Gastrocnemius medialis (tissue), 4 donors: ENCODE measurements at regions not wholly inside any gene's neighbourhood (a gene's known extent, or its start where the extent isn't known, plus 50 kb on each side); places are given as distances from the start of the nearest gene placed in this dataset.

ENCODE experiments used
- ATAC-seq, 2 donors: fragments of 150-250 bp; one replicate each; pipeline ENCODE4 v1.9.1; 2016
- DNase-seq, 2 donors: peaks; one replicate each; pipeline ENCODE4 v3.0.0-alpha.2; 2019
- H3K27ac ChIP-seq, 4 donors: fragments of 200-600 bp; sonication (generic); 1 replicate in 1 of 4; 2 replicates in 3 of 4; pipeline ENCODE4 v1.5.1; 2016 to 2018; ENCODE audit warnings: mild to moderate bottlenecking in 2 of 4, moderate library complexity in 1 of 4
- H3K27me3 ChIP-seq, 3 donors: fragments of 200-600 bp; sonication (generic) in 2 of 3; 1 replicate in 1 of 3; 2 replicates in 2 of 3; pipeline versions ENCODE4 v1.5.1 to v1.6.0; 2016 to 2019; ENCODE audit warnings: mild to moderate bottlenecking in 1 of 3, moderate library complexity in 1 of 3
- H3K36me3 ChIP-seq, 2 donors: fragments of 200-600 bp; sonication (generic) in 1 of 2; one replicate each; pipeline ENCODE4 v1.5.1; 2017 to 2018
- H3K4me1 ChIP-seq, 2 donors: fragments of 200-600 bp; sonication (generic) in 1 of 2; one replicate each; pipeline ENCODE4 v1.5.1; 2016 to 2017; ENCODE audit warnings: mild to moderate bottlenecking in 2 of 2
- H3K4me3 ChIP-seq, 4 donors: fragments of 200-600 bp; sonication (generic) in 3 of 4; 1 replicate in 1 of 4; 2 replicates in 3 of 4; pipeline ENCODE4 v1.5.1; 2016 to 2019; ENCODE audit warnings: mild to moderate bottlenecking in 2 of 4
- H3K9me3 ChIP-seq, 3 donors: fragments of 200-600 bp; sonication (generic) in 2 of 3; 1 replicate in 1 of 3; 2 replicates in 2 of 3; pipeline ENCODE4 v1.5.1; 2016 to 2019
- CTCF ChIP-seq, 5 experiments: fragments of 450-650 bp in 3 of 5; fragments of 200-600 bp in 2 of 5; sonication (generic) in 2 of 5; IDR thresholded peaks in 4 of 5; conservative IDR thresholded peaks in 1 of 5; 1 replicate in 4 of 5; 2 replicates in 1 of 5; pipeline ENCODE4 v1.5.1; 2016 to 2019; ENCODE audit warnings: antibody characterized with exemption in 5 of 5, mild to moderate bottlenecking in 3 of 5, moderate library complexity in 3 of 5
- POLR2A ChIP-seq, 2 donors: fragments of 450-650 bp; IDR thresholded peaks; one replicate each; pipeline ENCODE4 v1.6.1; 2017; ENCODE audit warnings: antibody characterized with exemption in 2 of 2, mild to moderate bottlenecking in 2 of 2, moderate library complexity in 2 of 2
- in situ Hi-C, 4 donors: fragments of 200-750 bp; cut with MboI; loops; one replicate each; pipeline versions ENCODE4 v1.15.0 to v1.8.0; 2017; ENCODE audit warnings: low sequenced_read_pairs in 4 of 4
- intact Hi-C: fragments of 100-400 bp; cut with DNase I; formaldehyde crosslinking; loops from one replicate; pipeline ENCODE4 v1.15.1; 2023; ENCODE audit warnings: low total_unique reads

DNA sequence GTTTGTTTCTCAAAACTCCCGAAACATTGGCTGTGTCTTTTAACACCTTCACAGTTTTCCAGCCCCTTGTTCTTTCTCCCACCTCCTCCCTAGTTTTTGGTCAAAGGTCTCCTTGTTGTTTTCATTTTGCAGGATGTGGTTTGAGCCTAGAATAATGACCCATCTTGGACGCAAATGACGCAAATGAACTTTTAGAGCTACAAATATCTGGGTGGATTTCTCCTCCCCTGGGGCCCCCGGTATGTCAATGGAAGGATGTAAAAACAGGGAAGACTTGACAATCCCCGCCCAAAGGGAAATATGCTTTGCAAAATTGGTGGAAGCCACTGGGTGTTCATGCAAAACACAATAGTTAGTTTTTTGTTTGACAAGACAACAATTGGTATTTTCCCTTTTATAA is 236.0 kb upstream of the IRX3 start:
- no peak for TF ChIP-seq CTCF (IDR thresholded peaks at IDR 0.05 in 4 of 5, conservative IDR thresholded peaks at IDR 0.05 in 1 of 5)
- TF ChIP-seq POLR2A (IDR thresholded peaks at IDR 0.05), result no peak
- Histone ChIP-seq H3K27ac (no peak overlapping the region), H3K4me3 (no peak overlapping the region), H3K4me1 (no peaks in the 10 kb centered on the region), H3K36me3 (no peaks in the 10 kb centered on the region), H3K27me3 (no peaks in the 10 kb centered on the region), H3K9me3 (no peaks in the 10 kb centered on the region)
- DNase-seq (no peak), ATAC-seq (no peak)
- intact Hi-C loops, result no loop called here
- in situ Hi-C loops, result no loop called here

DNA sequence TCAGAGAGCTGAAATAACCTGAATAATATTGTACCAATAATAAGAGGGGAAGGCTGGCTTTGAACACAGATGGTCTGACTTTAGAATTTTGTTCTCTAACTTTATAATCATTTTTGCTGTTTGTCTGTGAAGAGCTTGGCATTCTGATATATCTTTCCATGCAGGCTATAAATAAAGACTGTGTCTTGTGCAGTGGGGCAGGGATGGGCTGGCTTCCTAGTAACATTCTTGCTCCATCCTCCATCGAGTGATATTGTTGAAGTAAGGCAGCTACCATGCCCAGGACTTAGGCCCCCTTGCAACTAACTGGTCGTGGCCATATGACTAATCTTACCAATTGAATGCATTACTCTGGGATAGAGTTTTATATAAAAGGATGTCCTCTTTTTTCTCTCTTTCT is 234.7 kb upstream of the IRX3 start:
- no peaks in the 10 kb centered on the region for H3K27me3 ChIP-seq
- no peak for ATAC-seq
- TF ChIP-seq CTCF (IDR thresholded peaks at IDR 0.05 in 4 of 5, conservative IDR thresholded peaks at IDR 0.05 in 1 of 5) (no peak), POLR2A (IDR thresholded peaks at IDR 0.05) (no peak)
- no peak for DNase-seq
- H3K27ac ChIP-seq, result no peak overlapping the region
- intact Hi-C loops, result no loop called here
- no peaks in the 10 kb centered on the region for H3K4me1 ChIP-seq
- no peak overlapping the region for H3K4me3 ChIP-seq
- in situ Hi-C loops, result no loop called here
- H3K9me3 ChIP-seq, result no peaks in the 10 kb centered on the region
- no peaks in the 10 kb centered on the region for H3K36me3 ChIP-seq

GRCh38 chr16:54519161-54519695 is 232.6 kb upstream of the IRX3 start:
- DNase-seq, result no peak
- in situ Hi-C loops (no loop called here), intact Hi-C loops (no loop called here)
- Histone ChIP-seq H3K9me3 (no peaks in the 10 kb centered on the region), H3K4me1 (no peaks in the 10 kb centered on the region), H3K27me3 (no peaks in the 10 kb centered on the region), H3K27ac (no peak overlapping the region), H3K4me3 (no peak overlapping the region), H3K36me3 (no peaks in the 10 kb centered on the region)
- TF ChIP-seq CTCF (IDR thresholded peaks at IDR 0.05 in 4 of 5, conservative IDR thresholded peaks at IDR 0.05 in 1 of 5), result no peak
- no peak for TF ChIP-seq POLR2A (IDR thresholded peaks at IDR 0.05)
- ATAC-seq, result no peak

DNA sequence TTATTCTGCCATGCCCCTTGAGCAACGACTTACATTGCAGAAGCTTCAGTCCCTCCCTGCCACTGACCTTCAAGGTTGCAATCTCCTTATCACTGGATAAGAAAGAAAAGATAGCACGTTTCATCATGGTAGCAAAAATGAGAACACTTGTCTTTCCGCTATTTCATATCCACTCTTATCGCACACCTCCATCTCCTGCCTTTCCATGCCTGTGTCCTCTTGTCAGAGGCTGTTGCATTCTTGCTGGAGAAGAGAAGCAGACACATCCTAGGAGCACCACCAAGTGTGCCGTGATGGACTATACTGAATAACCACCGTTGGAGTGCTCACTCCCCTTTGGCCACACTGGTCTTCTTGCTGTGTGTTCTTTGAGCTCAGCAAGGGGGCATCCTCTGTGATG is 230.6 kb upstream of the IRX3 start:
- ATAC-seq (no peak), DNase-seq (no peak)
- Histone ChIP-seq H3K4me3 (no peak overlapping the region), H3K4me1 (no peaks in the 10 kb centered on the region), H3K27ac (no peak overlapping the region), H3K9me3 (no peaks in the 10 kb centered on the region), H3K27me3 (no peaks in the 10 kb centered on the region), H3K36me3 (no peaks in the 10 kb centered on the region)
- intact Hi-C loops (no loop called here), in situ Hi-C loops (no loop called here)
- TF ChIP-seq CTCF (IDR thresholded peaks at IDR 0.05 in 4 of 5, conservative IDR thresholded peaks at IDR 0.05 in 1 of 5), result no peak

DNA sequence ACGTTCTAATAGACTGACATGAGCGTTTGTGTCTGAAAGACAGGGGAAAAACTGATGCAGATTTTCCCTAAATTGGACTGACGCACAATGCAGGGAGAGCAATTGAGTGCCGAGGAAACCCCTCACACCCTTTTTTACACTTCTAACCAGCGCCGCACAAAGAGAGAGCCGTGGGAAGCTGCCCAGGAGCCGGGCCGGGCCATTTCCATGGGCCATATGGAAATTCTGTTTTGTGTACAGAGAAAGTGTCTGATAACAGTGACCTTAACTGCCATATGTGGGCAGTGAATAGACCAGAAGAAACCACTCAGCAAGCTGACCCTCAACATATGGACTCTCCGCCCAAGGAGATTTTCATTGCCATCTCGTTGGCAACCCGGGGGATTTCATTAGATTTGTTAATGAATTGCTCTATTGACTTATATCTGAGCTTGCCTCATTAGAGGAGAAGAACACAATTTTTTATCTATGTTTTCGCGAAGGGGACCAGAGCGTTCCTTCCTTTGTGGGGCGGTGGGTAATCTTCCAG is 225.9 kb upstream of the IRX3 start:
- Histone ChIP-seq H3K36me3 (no peaks in the 10 kb centered on the region), H3K27ac (no peak overlapping the region), H3K9me3 (no peaks in the 10 kb centered on the region), H3K4me1 (no peaks in the 10 kb centered on the region), H3K27me3 (no peaks in the 10 kb centered on the region), H3K4me3 (no peak overlapping the region)
- intact Hi-C loops, result no loop called here
- DNase-seq, result no peak
- in situ Hi-C loops, result no loop called here
- no peak for ATAC-seq
- TF ChIP-seq CTCF (IDR thresholded peaks at IDR 0.05 in 4 of 5, conservative IDR thresholded peaks at IDR 0.05 in 1 of 5), result no peak
- no peak for TF ChIP-seq POLR2A (IDR thresholded peaks at IDR 0.05)
